ENCODE measurements at regions not wholly inside any gene's neighbourhood (a gene's known extent, or its start where the extent isn't known, plus 50 kb on each side); places are given as distances from the start of the nearest gene placed in this dataset.

- DNase-seq (peak in 1 of 4 donors; percentile 14), ATAC-seq (no peak)
- Histone ChIP-seq H3K4me3 (no peak overlapping the region), H3K27me3 (no peaks in the 10 kb centered on the region), H3K36me3 (no peaks in the 10 kb centered on the region), H3K9me3 (peaks cover 0 to 4% of the 10 kb centered on the region in 2 donors), H3K4me1 (no peaks in the 10 kb centered on the region), H3K27ac (no peak overlapping the region)
- TF ChIP-seq CTCF (IDR thresholded peaks at IDR 0.05), result no peak
- intact Hi-C loops (cut with DNase I), result no loop called here
Measured at GRCh38 chr21:27306206-27306605, 339.3 kb upstream of the ADAMTS5 start.

DNA sequence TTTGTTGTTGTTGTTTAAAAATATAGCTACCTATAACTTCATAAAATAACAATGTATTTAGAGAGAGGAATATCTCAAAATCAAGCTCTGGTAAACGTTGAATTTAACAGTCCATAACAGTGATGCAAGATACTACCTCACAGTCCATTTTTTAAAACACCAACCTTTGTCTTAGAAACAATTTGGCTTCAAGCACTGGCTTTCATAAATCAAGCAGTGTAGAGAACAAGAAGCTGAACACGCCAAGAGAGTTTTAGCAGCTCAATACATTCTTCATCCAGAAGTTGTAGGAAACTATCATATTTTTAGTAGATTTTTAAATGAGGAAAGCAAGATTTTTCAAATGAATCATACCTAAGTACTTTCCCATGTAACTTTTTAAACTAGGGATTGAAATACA is 334.3 kb upstream of the ADAMTS5 start:
- peaks cover 0 to 10% of the 10 kb centered on the region in 2 donors for H3K9me3 ChIP-seq
- DNase-seq, result no peak
- intact Hi-C loops (cut with DNase I), result no loop called here
- no peak for TF ChIP-seq CTCF (IDR thresholded peaks at IDR 0.05)
- H3K27ac ChIP-seq, result no peak overlapping the region
- H3K4me3 ChIP-seq, result no peak overlapping the region
- H3K27me3 ChIP-seq, result no peaks in the 10 kb centered on the region
- no peak for ATAC-seq
- no peaks in the 10 kb centered on the region for H3K36me3 ChIP-seq
- no peaks in the 10 kb centered on the region for H3K4me1 ChIP-seq

DNA sequence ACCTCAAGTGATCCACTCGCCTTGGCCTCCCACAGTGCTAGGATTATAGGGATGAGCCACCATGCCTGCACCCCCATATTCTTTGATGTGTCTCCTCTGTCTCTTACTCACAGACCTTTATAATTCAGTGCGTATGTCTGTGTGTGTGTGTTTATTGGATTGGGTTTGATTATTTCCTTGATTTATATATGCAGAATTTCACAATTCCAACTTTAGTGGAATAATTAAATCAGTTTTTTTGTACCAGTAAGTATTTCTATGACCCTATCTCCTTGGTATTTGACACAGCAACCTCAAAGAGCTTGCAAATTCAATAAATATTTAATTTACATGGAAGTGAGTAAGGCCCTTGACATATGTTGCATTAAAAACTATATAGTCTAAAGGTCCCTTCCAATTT is 333.9 kb upstream of the ADAMTS5 start:
- no peak for DNase-seq
- no peak for TF ChIP-seq CTCF (IDR thresholded peaks at IDR 0.05)
- Histone ChIP-seq H3K4me3 (no peak overlapping the region), H3K36me3 (no peaks in the 10 kb centered on the region), H3K4me1 (no peaks in the 10 kb centered on the region), H3K27me3 (no peaks in the 10 kb centered on the region), H3K27ac (no peak overlapping the region), H3K9me3 (peaks cover 0 to 12% of the 10 kb centered on the region in 2 donors)
- intact Hi-C loops (cut with DNase I), result no loop called here
- ATAC-seq, result no peak

GRCh38 chr21:27298465-27298864 is 331.6 kb upstream of the ADAMTS5 start:
- no peaks in the 10 kb centered on the region for H3K27me3 ChIP-seq
- DNase-seq (no peak), ATAC-seq (no peak)
- no peaks in the 10 kb centered on the region for H3K4me1 ChIP-seq
- H3K4me3 ChIP-seq, result no peak overlapping the region
- no peak for TF ChIP-seq CTCF (IDR thresholded peaks at IDR 0.05)
- no peaks in the 10 kb centered on the region for H3K36me3 ChIP-seq
- H3K9me3 ChIP-seq, result peaks cover 0 to 9% of the 10 kb centered on the region in 2 donors
- no peak overlapping the region for H3K27ac ChIP-seq
- intact Hi-C loops (cut with DNase I), result no loop called here

- DNase-seq, result no peak
- no peaks in the 10 kb centered on the region for H3K4me1 ChIP-seq
- H3K27me3 ChIP-seq, result no peaks in the 10 kb centered on the region
- no peak for TF ChIP-seq CTCF (IDR thresholded peaks at IDR 0.05)
- no peak overlapping the region for H3K27ac ChIP-seq
- H3K4me3 ChIP-seq, result no peak overlapping the region
- intact Hi-C loops (cut with DNase I), result no loop called here
- H3K36me3 ChIP-seq, result no peaks in the 10 kb centered on the region
- no peak for ATAC-seq
- peaks cover 0 to 9% of the 10 kb centered on the region in 2 donors for H3K9me3 ChIP-seq
Measured at GRCh38 chr21:27293239-27293638, 326.4 kb upstream of the ADAMTS5 start.

All from left lung (tissue), 4 donors.